A549 (cell line): ENCODE measurements at regions not wholly inside any gene's neighbourhood (a gene's known extent, or its start where the extent isn't known, plus 50 kb on each side); places are given as distances from the start of the nearest gene placed in this dataset.

Experiments used
- EHMT2 ChIP-seq: fragments of 200-600 bp; sonication (generic); IDR thresholded peaks from 2 replicates; pipeline ENCODE4 v1.6.1; 2016; ENCODE audit warnings: antibody characterized with exemption, low read depth, mild to moderate bottlenecking, moderate library complexity
- ELK1 ChIP-seq: fragments of 150-350 bp; IDR thresholded peaks from 2 replicates; pipeline ENCODE4 v1.6.1; 2014; ENCODE audit warnings: low read depth, mild to moderate bottlenecking, low read length
- EP300 ChIP-seq, 2 experiments: fragments of >200 bp; sonication (Bioruptor Twin); formaldehyde crosslinking; IDR thresholded peaks; 2 replicates in 1 of 2; 3 replicates in 1 of 2; pipeline ENCODE4 v1.6.1; 2016 to 2017
- HEYL ChIP-seq: fragments of 250-450 bp; sonication (Bioruptor Pico); IDR thresholded peaks from 2 replicates; pipeline ENCODE4 v1.8.0; 2021; ENCODE audit warnings: mild to moderate bottlenecking, moderate library complexity
- KDM1A ChIP-seq: fragments of 200-600 bp; sonication (generic); IDR thresholded peaks from 2 replicates; pipeline ENCODE4 v1.6.1; 2016; ENCODE audit warnings: low read depth, mild to moderate bottlenecking
- POLR2A ChIP-seq: IDR thresholded peaks from 2 replicates; pipeline ENCODE4 v1.6.1; 2012; ENCODE audit warnings: mild to moderate bottlenecking, low read length
- POLR2AphosphoS2 ChIP-seq: conservative IDR thresholded peaks from 2 replicates; pipeline ENCODE4 v1.6.1; 2012; ENCODE audit warnings: low read length, improper control_type of control experiment, inconsistent platforms
- RCOR1 ChIP-seq: fragments of 150-350 bp; IDR thresholded peaks from 2 replicates; pipeline ENCODE4 v1.6.1; 2014; ENCODE audit warnings: antibody characterized with exemption, low read length, low read depth
- RFX5 ChIP-seq: fragments of 450-650 bp; IDR thresholded peaks from 2 replicates; pipeline ENCODE4 v1.7.1; 2014; ENCODE audit warnings: antibody characterized with exemption, mild to moderate bottlenecking, moderate library complexity
- TP53 ChIP-seq: fragments of 250-450 bp; sonication (Bioruptor Pico); IDR thresholded peaks from 2 replicates; pipeline ENCODE4 v1.5.0; 2021; ENCODE audit warnings: mild to moderate bottlenecking, moderate library complexity
- TF ChIP-seq, protein P1 (sequence below): fragments of >200 bp; sonication (Bioruptor Twin); formaldehyde crosslinking; IDR thresholded peaks from 3 replicates; pipeline ENCODE4 v1.5.1; 2016

DNA sequence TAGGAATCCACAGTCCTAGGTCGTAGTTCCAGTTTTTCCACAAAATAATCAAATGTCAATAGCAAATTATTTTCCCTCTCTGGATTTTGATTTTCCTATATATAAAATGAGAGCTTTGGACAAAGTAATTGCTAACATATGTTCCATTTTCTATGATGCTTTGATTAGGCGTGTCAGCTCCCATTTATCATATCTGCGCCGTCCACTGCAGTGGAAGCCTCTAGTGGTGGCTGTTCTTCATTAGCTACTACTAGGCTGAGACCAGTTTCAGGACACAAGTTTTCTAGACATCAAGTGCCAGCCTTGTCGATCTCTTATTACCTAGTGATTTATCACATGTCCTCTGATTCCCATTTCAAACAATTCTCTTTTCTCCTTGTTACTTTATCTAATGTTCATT is 271.5 kb downstream of the TUSC7 start:
- TF ChIP-seq TP53 (CRISPR knock-in tag) (no peak), POLR2A (no peak), RCOR1 (no peak), KDM1A (no peak), POLR2AphosphoS2 (no peak), EP300 (IDR thresholded peaks at IDR 0.05) (no peak), RFX5 (no peak), ELK1 (no peak), EHMT2 (no peak), HEYL (no peak)
- TF ChIP-seq, protein P1, sequence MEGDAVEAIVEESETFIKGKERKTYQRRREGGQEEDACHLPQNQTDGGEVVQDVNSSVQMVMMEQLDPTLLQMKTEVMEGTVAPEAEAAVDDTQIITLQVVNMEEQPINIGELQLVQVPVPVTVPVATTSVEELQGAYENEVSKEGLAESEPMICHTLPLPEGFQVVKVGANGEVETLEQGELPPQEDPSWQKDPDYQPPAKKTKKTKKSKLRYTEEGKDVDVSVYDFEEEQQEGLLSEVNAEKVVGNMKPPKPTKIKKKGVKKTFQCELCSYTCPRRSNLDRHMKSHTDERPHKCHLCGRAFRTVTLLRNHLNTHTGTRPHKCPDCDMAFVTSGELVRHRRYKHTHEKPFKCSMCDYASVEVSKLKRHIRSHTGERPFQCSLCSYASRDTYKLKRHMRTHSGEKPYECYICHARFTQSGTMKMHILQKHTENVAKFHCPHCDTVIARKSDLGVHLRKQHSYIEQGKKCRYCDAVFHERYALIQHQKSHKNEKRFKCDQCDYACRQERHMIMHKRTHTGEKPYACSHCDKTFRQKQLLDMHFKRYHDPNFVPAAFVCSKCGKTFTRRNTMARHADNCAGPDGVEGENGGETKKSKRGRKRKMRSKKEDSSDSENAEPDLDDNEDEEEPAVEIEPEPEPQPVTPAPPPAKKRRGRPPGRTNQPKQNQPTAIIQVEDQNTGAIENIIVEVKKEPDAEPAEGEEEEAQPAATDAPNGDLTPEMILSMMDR = no peak
